Aorta (tissue), 5 donors: ENCODE measurements at regions not wholly inside any gene's neighbourhood (a gene's known extent, or its start where the extent isn't known, plus 50 kb on each side); places are given as distances from the start of the nearest gene placed in this dataset.

Experiments
- ATAC-seq: fragments of 200-7000 bp; cut with Tn5 transposase; one replicate; pipeline ENCODE4 v1.9.1; 2022; ENCODE audit warnings: moderate library complexity; ENCODE audit not compliant: low FRiP score
- DNase-seq, 2 donors: peaks; one replicate each; pipeline ENCODE4 v3.0.0-alpha.2; 2020
- H3K27ac ChIP-seq, 2 donors: one replicate each; pipeline ENCODE4 v1.5.1; 2013; ENCODE audit warnings: low read length in 2 of 2, mild to moderate bottlenecking in 2 of 2, moderate library complexity in 2 of 2, control low read depth in 1 of 2, inconsistent platforms in 1 of 2, low read depth in 1 of 2
- H3K27me3 ChIP-seq, 2 donors: one replicate each; pipeline ENCODE4 v1.6.1; 2013; ENCODE audit warnings: control low read depth in 1 of 2, low read length in 1 of 2, mild to moderate bottlenecking in 1 of 2, moderate library complexity in 1 of 2; ENCODE audit not compliant: insufficient read depth in 2 of 2, control insufficient read depth in 1 of 2
- H3K36me3 ChIP-seq, 2 donors: one replicate each; pipeline ENCODE4 v1.6.1; 2013; ENCODE audit warnings: control low read depth in 1 of 2, low read length in 1 of 2, mild to moderate bottlenecking in 1 of 2; ENCODE audit not compliant: insufficient read depth in 2 of 2, control insufficient read depth in 1 of 2
- H3K4me1 ChIP-seq, 2 donors: one replicate each; pipeline ENCODE4 v1.6.1; 2013; ENCODE audit warnings: low read length in 2 of 2, control low read depth in 1 of 2, mild to moderate bottlenecking in 1 of 2, moderate library complexity in 1 of 2; ENCODE audit not compliant: insufficient read depth in 2 of 2, control insufficient read depth in 1 of 2
- H3K4me3 ChIP-seq, 2 donors: one replicate each; pipeline ENCODE4 v1.5.1; 2013; ENCODE audit warnings: low read length in 2 of 2, control low read depth in 1 of 2, mild to moderate bottlenecking in 1 of 2
- H3K9me3 ChIP-seq: one replicate; pipeline ENCODE4 v1.6.1; 2013; ENCODE audit warnings: mild to moderate bottlenecking, low read length; ENCODE audit not compliant: control insufficient read depth
- WGBS, 2 donors: extraction: QIAGEN DNeasy Blood & Tissue Kit; methylation state at CpG; one replicate each; pipeline ENCODE4 v1.1.7; 2013; 5-methylcytosine and 5-hydroxymethylcytosine counted together
- intact Hi-C, 2 donors: fragments of 100-400 bp; cut with DNase I; formaldehyde crosslinking; loops; one replicate each; pipeline versions ENCODE4 v1.14.2 to v1.15.0; 2022
- donor health status: healthy with polysubstance abuse.
- donor health status: Bipolar disorder and iron deficiency.
- donor health status: DM: no; HTN: no; CAD: no.
- donor health status: DM: no; HTN: no; CAD: no.
- donor health status: DM: yes; HTN: yes; CAD: no.

DNA sequence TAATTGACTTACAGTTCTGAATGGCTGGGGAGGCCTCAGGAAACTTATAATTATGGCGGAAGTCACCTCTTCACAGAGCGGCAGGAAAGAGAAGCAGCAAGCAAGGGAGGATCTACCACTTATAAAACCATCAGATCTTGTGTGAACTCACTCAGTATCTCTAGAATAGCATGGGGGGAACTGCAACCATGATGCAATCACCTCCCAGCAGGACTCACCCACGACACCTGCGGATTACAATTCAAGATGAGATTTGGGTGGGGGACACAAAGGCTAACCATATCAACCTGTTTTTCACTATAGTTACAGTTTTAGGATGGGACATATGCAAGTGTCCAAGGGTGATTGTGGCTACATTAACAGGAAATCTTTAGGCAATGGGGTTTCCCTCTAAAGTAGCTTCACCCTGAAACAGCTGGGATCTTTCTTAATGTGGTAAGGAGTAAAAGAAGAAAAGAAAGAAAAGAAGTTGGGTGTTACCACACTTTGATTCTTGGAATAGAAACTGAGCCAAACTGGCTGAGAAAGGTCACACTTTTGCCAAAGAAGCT, 453.8 kb downstream of the OTOL1 start:
- WGBS, 2 donors: 96 to 97% methylated on average over 4 of the region's 4 CpGs
- no peak overlapping the region for H3K4me3 ChIP-seq
- intact Hi-C loops: no loop called here
- H3K9me3 ChIP-seq: no peaks in the 10 kb centered on the region
- DNase-seq (no peak), ATAC-seq (no peak)
- H3K4me1 ChIP-seq: no peaks in the 10 kb centered on the region
- H3K27me3 ChIP-seq: no peaks in the 10 kb centered on the region
- H3K36me3 ChIP-seq: no peaks in the 10 kb centered on the region
- no peak overlapping the region for H3K27ac ChIP-seq

DNA sequence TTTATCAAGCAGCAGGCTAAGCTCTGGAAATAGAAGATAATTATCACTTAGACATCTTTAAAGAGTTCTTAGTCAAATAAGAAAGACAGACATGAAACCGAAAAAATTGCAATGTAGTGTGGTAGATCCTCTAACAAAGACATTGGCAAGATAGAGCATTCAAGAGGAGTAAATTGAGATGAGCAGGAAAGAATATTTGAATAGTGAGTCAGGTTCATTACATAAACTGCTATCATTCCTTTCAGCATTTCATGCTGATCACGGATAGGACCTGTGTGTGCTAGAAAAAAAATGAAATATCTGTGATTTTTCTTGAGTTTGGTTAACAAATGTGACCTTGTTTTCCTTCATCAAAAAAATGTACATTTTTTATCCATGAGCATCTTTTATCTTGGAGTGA, 460.9 kb downstream of the OTOL1 start:
- DNase-seq (no peak), ATAC-seq (no peak)
- WGBS, 2 donors: 92 to 93% methylated on average over 2 of the region's 2 CpGs
- no peak overlapping the region for H3K27ac ChIP-seq
- H3K27me3 ChIP-seq: no peaks in the 10 kb centered on the region
- no peaks in the 10 kb centered on the region for H3K36me3 ChIP-seq
- intact Hi-C loops: no loop called here
- H3K9me3 ChIP-seq: no peaks in the 10 kb centered on the region
- no peaks in the 10 kb centered on the region for H3K4me1 ChIP-seq
- H3K4me3 ChIP-seq: no peak overlapping the region

GRCh38 chr3:161964857-161965256, 468.2 kb downstream of the OTOL1 start:
- no peaks in the 10 kb centered on the region for H3K36me3 ChIP-seq
- H3K4me1 ChIP-seq: no peaks in the 10 kb centered on the region
- no peak for ATAC-seq
- no peak overlapping the region for H3K4me3 ChIP-seq
- intact Hi-C loops: no loop called here
- H3K27me3 ChIP-seq: no peaks in the 10 kb centered on the region
- no peaks in the 10 kb centered on the region for H3K9me3 ChIP-seq
- no peak overlapping the region for H3K27ac ChIP-seq
- 91 to 92% methylated on average over 4 of the region's 4 CpGs for WGBS, 2 donors
- no peak for DNase-seq

GRCh38 chr3:161969867-161970266, 473.3 kb downstream of the OTOL1 start:
- no peak overlapping the region for H3K4me3 ChIP-seq
- WGBS, 2 donors: 82 to 91% methylated on average over 2 of the region's 2 CpGs
- H3K9me3 ChIP-seq: no peaks in the 10 kb centered on the region
- H3K27me3 ChIP-seq: no peaks in the 10 kb centered on the region
- no peaks in the 10 kb centered on the region for H3K4me1 ChIP-seq
- no peak overlapping the region for H3K27ac ChIP-seq
- ATAC-seq: no peak
- intact Hi-C loops: no loop called here
- H3K36me3 ChIP-seq: no peaks in the 10 kb centered on the region
- DNase-seq: no peak

DNA sequence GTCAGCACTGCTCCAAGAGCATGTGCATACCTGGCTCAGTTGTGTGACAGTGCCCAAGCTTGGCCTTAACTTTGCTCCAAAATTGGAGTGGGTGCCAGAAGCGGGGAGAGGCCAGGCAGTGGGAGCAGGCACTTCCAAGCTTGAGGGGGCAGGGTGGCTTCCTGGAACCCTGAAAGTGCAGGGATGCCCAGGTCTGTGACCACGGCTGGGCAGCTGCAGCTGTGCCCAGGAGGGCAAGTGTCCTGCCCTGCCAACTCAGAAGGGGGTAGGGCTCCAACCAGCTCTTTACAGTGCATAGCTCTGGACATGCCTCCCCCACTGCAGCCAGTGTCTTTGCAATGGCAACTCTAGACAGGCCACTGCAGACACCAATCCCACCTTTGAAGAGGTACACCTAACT, 478.6 kb downstream of the OTOL1 start:
- 70 to 81% methylated on average over 2 of the region's 2 CpGs for WGBS, 2 donors
- Histone ChIP-seq H3K27ac (no peak overlapping the region), H3K4me1 (no peaks in the 10 kb centered on the region), H3K27me3 (no peaks in the 10 kb centered on the region), H3K36me3 (no peaks in the 10 kb centered on the region), H3K9me3 (no peaks in the 10 kb centered on the region), H3K4me3 (no peak overlapping the region)
- DNase-seq (no peak), ATAC-seq (no peak)
- intact Hi-C loops: no loop called here

DNA sequence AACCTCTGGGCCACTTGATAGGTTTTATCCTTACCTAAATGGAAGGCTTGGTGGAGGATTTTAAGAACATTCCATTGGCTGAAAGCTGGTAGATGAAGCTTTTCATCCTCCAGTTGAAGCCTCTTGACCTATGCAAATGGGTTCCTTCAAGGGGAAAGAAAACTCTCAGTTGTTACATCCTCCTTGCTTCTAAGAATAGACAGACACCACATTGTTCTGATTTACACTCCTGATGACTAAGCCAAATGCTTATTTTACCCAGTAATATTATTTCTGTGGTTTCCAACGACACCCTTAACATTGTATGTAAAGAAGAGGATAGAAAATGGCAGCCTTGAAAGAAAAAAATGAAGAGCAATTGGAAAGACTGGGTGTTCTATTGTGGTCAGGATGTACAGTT, 480.5 kb downstream of the OTOL1 start:
- no peaks in the 10 kb centered on the region for H3K4me1 ChIP-seq
- no peak for ATAC-seq
- H3K36me3 ChIP-seq: no peaks in the 10 kb centered on the region
- H3K9me3 ChIP-seq: no peaks in the 10 kb centered on the region
- intact Hi-C loops: no loop called here
- H3K27me3 ChIP-seq: no peaks in the 10 kb centered on the region
- H3K4me3 ChIP-seq: no peak overlapping the region
- 57 to 67% methylated on average over 1 of the region's 1 CpG for WGBS, 2 donors
- H3K27ac ChIP-seq: no peak overlapping the region
- no peak for DNase-seq

DNA sequence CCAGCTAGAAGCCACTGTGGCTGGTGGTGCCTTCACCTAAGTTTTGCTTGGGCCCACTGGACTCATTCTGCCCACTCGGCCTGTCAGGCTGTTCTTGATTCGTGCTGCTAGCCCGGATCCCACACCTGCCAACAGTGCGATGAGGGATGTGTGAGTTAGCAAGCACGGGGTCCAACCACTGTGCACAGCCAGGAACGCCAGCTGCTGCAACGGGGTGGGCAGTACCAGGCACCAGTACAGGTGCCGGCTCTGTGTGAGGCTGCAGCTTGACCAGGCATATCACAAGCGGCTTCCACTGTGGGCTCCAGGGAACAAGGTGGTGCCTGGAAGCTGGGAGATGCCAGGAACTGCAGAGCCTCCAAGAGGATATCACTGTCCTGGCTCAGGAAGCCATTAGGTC, 481.2 kb downstream of the OTOL1 start:
- ATAC-seq (no peak), DNase-seq (peak in 1 of 2 donors; percentile 63)
- H3K4me1 ChIP-seq: no peaks in the 10 kb centered on the region
- no peak overlapping the region for H3K27ac ChIP-seq
- 96 to 97% methylated on average over 9 of the region's 9 CpGs for WGBS, 2 donors
- no peaks in the 10 kb centered on the region for H3K27me3 ChIP-seq
- no peaks in the 10 kb centered on the region for H3K9me3 ChIP-seq
- intact Hi-C loops: no loop called here
- H3K36me3 ChIP-seq: no peaks in the 10 kb centered on the region
- no peak overlapping the region for H3K4me3 ChIP-seq

- no peak for DNase-seq
- no peaks in the 10 kb centered on the region for H3K9me3 ChIP-seq
- no peaks in the 10 kb centered on the region for H3K4me1 ChIP-seq
- H3K36me3 ChIP-seq: no peaks in the 10 kb centered on the region
- H3K27me3 ChIP-seq: no peaks in the 10 kb centered on the region
- 78% methylated on average over 1 of the region's 1 CpG for WGBS, 2 donors
- no peak for ATAC-seq
- no peak overlapping the region for H3K27ac ChIP-seq
- intact Hi-C loops: no loop called here
- H3K4me3 ChIP-seq: no peak overlapping the region
Observed at GRCh38 chr3:161987933-161988332, 491.3 kb downstream of the OTOL1 start.

- DNase-seq: no peak
- intact Hi-C loops: no loop called here
- no peaks in the 10 kb centered on the region for H3K4me1 ChIP-seq
- H3K27me3 ChIP-seq: no peaks in the 10 kb centered on the region
- H3K9me3 ChIP-seq: no peaks in the 10 kb centered on the region
- no peak for ATAC-seq
- no peaks in the 10 kb centered on the region for H3K36me3 ChIP-seq
- H3K4me3 ChIP-seq: no peak overlapping the region
- no peak overlapping the region for H3K27ac ChIP-seq
- WGBS, 2 donors: 96 to 97% methylated on average over 1 of the region's 1 CpG
Observed at GRCh38 chr3:161989012-161989411, 492.4 kb downstream of the OTOL1 start.
